ENCODE measurements at regions not wholly inside any gene's neighbourhood (a gene's known extent, or its start where the extent isn't known, plus 50 kb on each side); places are given as distances from the start of the nearest gene placed in this dataset.

GRCh38 chr1:117686907-117687306 is 81.1 kb downstream of the TENT5C start:
- no peak for TF ChIP-seq EZH2phosphoT487 (IDR thresholded peaks at IDR 0.05; ENCODE audit: borderline replicate concordance, low read length)
- TF ChIP-seq, protein P1, sequence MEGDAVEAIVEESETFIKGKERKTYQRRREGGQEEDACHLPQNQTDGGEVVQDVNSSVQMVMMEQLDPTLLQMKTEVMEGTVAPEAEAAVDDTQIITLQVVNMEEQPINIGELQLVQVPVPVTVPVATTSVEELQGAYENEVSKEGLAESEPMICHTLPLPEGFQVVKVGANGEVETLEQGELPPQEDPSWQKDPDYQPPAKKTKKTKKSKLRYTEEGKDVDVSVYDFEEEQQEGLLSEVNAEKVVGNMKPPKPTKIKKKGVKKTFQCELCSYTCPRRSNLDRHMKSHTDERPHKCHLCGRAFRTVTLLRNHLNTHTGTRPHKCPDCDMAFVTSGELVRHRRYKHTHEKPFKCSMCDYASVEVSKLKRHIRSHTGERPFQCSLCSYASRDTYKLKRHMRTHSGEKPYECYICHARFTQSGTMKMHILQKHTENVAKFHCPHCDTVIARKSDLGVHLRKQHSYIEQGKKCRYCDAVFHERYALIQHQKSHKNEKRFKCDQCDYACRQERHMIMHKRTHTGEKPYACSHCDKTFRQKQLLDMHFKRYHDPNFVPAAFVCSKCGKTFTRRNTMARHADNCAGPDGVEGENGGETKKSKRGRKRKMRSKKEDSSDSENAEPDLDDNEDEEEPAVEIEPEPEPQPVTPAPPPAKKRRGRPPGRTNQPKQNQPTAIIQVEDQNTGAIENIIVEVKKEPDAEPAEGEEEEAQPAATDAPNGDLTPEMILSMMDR (IDR thresholded peaks at IDR 0.05; ENCODE audit: low read depth, low read length, poor library complexity, severe bottlenecking): no peak
- Histone ChIP-seq H3K9me2 (replicated peaks; ENCODE audit: control insufficient read depth, low read length) (no peaks in the 10 kb centered on the region), H3K9me3 (ENCODE audit: control insufficient read depth, insufficient read depth, low read length) (no peaks in the 10 kb centered on the region), H4K20me1 (ENCODE audit: control insufficient read depth, insufficient read depth, low read depth, low read length) (no peaks in the 10 kb centered on the region), H3K4me3 (ENCODE audit: low read length) (no peak overlapping the region), H3K4me1 (ENCODE audit: control insufficient read depth, low read length) (0 out of 2 replicates have a peak, but pooled peaks cover 3% of the 10 kb centered on the region), H3F3A (ENCODE audit: control insufficient read depth, insufficient read depth) (no peaks in the 10 kb centered on the region), H3K79me2 (ENCODE audit: control insufficient read depth, low read length) (no peaks in the 10 kb centered on the region), H3K27me3 (ENCODE audit: control insufficient read depth, low read length) (peaks cover 8% of the 10 kb centered on the region), H3K36me3 (ENCODE audit: control insufficient read depth, low read length) (no peaks in the 10 kb centered on the region), H3K27ac (ENCODE audit: low read depth, low read length) (no peak overlapping the region), H3K4me2 (ENCODE audit: low read length) (no peak overlapping the region)

GRCh38 chr1:117689997-117690625 is 84.3 kb downstream of the TENT5C start:
- Histone ChIP-seq H3K36me3 (ENCODE audit: control insufficient read depth, low read length) (no peaks in the 10 kb centered on the region), H4K20me1 (ENCODE audit: control insufficient read depth, insufficient read depth, low read depth, low read length) (no peaks in the 10 kb centered on the region), H3K4me3 (ENCODE audit: low read length) (no peak overlapping the region), H3F3A (ENCODE audit: control insufficient read depth, insufficient read depth) (no peaks in the 10 kb centered on the region), H3K27ac (ENCODE audit: low read depth, low read length) (no peak overlapping the region), H3K9me3 (ENCODE audit: control insufficient read depth, insufficient read depth, low read length) (no peaks in the 10 kb centered on the region), H3K4me1 (ENCODE audit: control insufficient read depth, low read length) (0 out of 2 replicates have a peak, but pooled peaks cover 3% of the 10 kb centered on the region), H3K27me3 (ENCODE audit: control insufficient read depth, low read length) (peaks cover 8% of the 10 kb centered on the region), H3K4me2 (ENCODE audit: low read length) (no peak overlapping the region), H3K79me2 (ENCODE audit: control insufficient read depth, low read length) (no peaks in the 10 kb centered on the region), H3K9me2 (replicated peaks; ENCODE audit: control insufficient read depth, low read length) (no peaks in the 10 kb centered on the region)
- TF ChIP-seq, protein P1 (IDR thresholded peaks at IDR 0.05; ENCODE audit: low read depth, low read length, poor library complexity, severe bottlenecking): no peak
- TF ChIP-seq EZH2phosphoT487 (IDR thresholded peaks at IDR 0.05; ENCODE audit: borderline replicate concordance, low read length): no peak

GRCh38 chr1:117691942-117692341 is 86.1 kb downstream of the TENT5C start:
- no peaks in the 10 kb centered on the region for H4K20me1 ChIP-seq (ENCODE audit: control insufficient read depth, insufficient read depth, low read depth, low read length)
- H3K9me2 ChIP-seq (replicated peaks; ENCODE audit: control insufficient read depth, low read length): no peaks in the 10 kb centered on the region
- TF ChIP-seq, protein P1 (IDR thresholded peaks at IDR 0.05; ENCODE audit: low read depth, low read length, poor library complexity, severe bottlenecking): no peak
- no peak for TF ChIP-seq EZH2phosphoT487 (IDR thresholded peaks at IDR 0.05; ENCODE audit: borderline replicate concordance, low read length)
- no peaks in the 10 kb centered on the region for H3K9me3 ChIP-seq (ENCODE audit: control insufficient read depth, insufficient read depth, low read length)
- peaks cover 5% of the 10 kb centered on the region for H3K27me3 ChIP-seq (ENCODE audit: control insufficient read depth, low read length)
- 0 out of 2 replicates have a peak, but pooled peaks cover 3% of the 10 kb centered on the region for H3K4me1 ChIP-seq (ENCODE audit: control insufficient read depth, low read length)
- no peak overlapping the region for H3K27ac ChIP-seq (ENCODE audit: low read depth, low read length)
- H3F3A ChIP-seq (ENCODE audit: control insufficient read depth, insufficient read depth): no peaks in the 10 kb centered on the region
- no peak overlapping the region for H3K4me2 ChIP-seq (ENCODE audit: low read length)
- H3K4me3 ChIP-seq (ENCODE audit: low read length): no peak overlapping the region
- H3K79me2 ChIP-seq (ENCODE audit: control insufficient read depth, low read length): no peaks in the 10 kb centered on the region
- H3K36me3 ChIP-seq (ENCODE audit: control insufficient read depth, low read length): no peaks in the 10 kb centered on the region
